HG03103 (cell line): ENCODE measurements at regions not wholly inside any gene's neighbourhood (a gene's known extent, or its start where the extent isn't known, plus 50 kb on each side); places are given as distances from the start of the nearest gene placed in this dataset.

Experiments used
- ATAC-seq: cut with Tn5 transposase; IDR thresholded peaks from one replicate; pipeline ENCODE4 v1.9.1; 2021; ENCODE audit warnings: low read depth; ENCODE audit not compliant: unreplicated experiment

DNA sequence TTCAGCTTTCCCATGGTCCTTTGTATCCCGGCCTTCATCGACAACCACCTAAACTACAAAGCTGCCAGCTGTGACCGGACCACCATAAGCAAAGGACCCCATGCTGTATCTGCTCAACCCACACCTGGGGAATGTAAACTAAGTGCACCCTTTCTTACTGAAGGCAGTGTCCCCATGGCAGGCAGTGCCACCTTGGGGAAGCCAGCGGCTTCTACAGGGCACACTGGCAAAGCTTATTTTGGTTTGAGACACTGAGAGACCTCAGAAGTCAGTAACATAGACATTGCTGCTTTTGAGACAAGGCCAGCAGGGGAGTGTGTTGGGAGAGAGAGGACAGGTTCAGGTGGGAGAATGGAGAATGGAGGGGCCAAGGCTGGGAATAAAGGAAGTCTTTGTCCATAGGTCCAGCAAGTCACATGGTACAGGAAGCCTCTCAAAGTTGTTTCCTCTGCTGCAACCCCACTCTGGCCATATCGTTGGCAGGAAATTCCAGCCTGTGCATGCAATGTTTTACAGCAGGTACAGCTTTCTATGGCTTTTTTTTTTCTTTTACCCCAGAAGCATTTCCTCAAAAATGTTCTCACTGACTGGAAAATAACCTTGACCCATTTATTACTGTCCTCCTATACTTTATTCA is 85.9 kb upstream of the NPVF start:
- ATAC-seq = no peak

DNA sequence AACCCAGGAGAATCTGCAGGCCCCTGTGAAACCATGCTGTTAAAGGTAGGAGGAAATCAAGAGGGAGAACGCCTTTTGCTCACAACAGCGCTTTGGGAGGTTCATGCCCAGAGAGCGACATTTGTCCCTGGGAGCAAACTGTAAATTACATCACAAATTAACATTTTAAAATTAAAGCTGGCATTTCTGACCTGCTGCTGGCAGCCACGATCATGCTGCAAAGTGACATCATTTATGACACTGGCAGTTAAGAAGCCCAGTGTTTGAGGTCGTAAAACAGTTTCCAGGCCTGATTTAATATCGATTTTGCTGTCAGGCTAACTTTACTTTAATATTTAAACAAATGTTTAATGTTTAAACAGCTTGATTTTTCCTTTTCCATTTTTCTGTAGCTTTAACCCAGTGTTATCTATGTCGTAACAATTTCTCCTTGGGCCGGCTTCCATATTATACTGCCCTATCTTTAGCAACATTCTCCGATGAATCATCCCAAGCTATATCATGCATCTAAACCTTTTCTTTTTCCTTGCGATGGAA is 86.5 kb upstream of the NPVF start:
- no peak for ATAC-seq

DNA sequence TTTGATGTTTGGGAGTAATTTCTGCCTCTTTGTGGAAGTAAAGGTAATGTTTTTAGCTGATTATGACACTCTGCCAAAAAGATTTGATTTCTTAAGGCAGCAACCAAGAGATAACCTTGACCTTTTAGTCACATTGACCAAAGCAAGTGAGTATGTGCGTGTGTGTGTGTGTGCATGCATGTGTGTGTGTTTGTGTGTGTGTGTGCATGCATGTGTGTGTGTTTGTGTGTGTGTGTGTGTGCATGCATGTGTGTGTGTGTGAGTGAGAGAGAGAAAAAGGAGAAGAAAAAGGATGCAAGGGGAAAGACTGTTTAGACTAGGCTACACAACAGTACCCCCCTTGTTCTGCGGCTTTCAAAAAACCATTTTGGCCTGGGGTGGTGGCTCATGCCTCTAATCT is 88.1 kb upstream of the NPVF start:
- no peak for ATAC-seq

DNA sequence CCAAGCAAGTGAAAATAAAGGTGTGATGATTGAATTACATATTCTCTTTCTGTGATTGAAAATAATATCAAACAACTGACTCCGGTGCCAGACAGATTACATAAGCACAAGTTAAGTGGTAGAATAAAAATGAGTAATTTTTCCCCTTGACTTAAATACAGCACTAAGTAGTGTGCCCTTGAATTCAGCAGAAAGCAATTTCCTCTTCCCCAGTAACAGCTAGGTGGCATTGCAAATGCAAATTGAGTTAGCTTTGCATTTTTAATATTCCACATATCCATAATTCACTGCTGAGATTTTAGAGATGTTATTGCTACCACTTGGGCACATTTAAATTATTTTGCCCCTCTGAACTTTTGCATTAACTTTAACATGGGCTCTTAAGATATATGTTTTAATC is 89.8 kb upstream of the NPVF start:
- ATAC-seq = no peak

DNA sequence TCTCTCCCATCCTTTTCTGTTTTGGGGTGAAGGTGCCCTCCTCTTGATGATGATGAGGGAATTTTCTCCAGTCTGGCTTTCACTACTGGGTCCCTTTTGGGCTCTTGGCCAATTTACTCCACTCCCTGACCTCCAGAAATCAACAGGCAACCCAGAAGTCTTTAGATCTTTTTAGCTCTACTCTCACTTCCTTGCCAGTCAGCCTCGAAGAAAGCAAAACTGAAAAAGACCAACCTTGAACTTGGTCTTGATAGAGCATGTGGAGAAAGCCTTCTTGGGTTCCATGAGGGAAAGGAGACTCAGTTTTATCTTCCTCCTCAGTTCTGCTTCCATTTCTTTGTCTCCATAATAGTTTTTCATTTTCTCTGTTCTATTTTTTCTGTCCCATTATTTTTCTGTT is 91.4 kb upstream of the NPVF start:
- ATAC-seq = no peak

DNA sequence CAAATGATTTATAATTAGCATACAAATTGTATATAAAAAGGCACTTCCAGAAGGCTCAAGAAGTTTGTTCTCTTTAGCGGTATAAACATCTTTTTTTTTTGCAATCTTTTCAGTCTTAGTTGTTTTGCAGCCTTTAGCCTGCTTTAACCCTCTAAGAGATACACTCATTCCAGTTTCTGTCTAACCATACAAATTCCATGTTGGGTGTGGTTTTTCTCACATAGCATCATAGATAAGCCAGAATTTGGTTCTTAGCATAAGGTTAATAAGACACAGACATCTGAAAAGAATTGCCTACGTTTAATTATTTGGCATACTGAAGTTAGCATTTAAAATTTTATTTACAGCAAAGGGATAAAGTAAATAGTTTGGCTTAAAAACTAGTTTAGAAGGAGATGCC is 92.5 kb upstream of the NPVF start:
- ATAC-seq = no peak

DNA sequence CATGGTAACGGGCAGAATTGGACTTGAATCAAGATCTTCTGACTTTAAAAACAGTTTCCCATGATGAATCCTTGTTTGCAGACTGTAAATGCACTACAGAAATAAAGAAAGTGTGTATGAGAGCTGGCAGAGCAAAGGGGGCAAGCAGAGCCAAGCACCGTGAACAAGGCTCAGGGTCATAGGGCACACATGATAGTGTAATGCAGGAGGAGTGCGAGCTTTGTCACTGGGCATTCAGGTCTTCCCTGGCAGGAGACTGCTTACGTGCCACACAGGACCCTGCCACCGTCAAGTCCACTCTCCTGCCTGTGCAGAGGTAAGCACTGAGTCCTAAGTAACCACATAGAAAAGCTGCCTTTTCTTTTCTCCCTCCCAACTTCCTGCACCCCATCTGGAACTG is 93.1 kb upstream of the NPVF start:
- no peak for ATAC-seq

DNA sequence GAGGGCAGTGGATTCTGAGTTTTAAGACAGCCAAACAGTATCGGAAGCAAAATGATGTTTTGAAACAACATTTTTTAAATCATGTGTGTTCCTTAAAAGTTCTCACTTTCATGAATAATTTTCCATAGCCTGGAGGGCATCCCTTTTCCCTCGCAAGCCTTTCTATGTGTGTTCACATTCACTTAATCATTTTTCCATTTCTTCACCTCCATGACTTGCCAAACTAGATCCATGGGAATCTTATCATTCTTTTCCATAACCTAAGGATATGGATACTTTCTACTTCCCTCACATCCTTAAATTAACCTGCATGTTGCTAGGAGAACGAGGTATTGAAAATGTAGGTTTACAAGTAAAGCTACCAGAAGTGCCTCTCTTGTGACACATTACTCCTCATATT is 94.2 kb upstream of the NPVF start:
- no peak for ATAC-seq

DNA sequence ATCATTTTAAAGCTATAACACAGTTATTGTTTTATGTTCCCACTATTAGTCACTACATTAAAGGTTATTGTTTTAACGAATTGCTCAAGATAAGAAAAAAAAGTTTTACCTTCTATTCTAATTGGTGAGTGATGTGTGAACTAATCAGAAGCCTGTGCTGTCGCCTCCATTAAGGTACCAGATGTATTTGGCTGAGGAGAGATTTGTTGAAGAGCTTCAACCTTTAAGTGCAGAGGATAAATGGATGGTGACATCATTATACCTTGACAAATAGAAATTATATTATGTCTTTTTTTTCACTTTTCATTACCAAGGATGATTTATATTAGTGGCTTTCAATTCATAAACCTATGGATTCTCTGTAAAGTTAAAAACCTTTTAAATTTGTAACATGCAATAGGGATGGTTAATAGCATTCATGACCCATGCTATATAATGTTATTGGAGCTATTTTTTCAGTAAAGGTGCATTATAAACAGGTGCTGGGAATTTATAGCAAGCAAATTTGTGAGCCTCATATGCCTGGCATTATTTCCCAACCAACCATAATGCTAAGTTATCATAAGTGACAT is 97.0 kb upstream of the NPVF start:
- no peak for ATAC-seq

DNA sequence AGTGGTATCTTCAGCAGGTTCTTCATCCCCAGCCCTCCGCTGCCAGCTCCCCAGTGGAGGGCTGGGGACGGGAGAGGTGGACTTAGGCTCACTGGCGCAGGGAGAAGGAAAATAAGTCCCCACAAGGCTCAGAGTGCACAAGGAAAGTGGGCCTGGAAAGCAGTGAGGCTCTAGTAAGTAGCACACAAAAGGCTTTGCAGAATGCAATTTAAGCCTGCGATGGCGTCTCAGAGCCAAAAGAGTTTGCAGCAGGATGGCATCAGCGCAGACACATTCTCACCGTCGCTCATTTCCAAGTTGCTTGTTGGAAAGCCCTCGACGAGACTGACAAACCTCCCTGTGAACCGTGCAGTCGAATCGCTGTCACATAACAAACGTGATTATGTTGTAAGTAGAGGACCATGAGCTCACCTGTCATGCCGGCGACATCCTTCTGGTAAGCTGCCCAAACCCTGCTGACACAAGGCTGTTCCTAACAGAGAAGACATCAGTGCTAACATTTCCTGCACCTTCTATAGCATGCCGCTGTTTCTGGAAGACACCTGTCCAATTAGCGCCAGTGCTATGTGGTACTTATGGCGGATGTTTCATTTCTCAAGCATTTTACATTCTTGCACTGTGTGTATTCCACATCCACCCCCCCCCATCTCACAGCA is 98.3 kb upstream of the NPVF start:
- no peak for ATAC-seq

DNA sequence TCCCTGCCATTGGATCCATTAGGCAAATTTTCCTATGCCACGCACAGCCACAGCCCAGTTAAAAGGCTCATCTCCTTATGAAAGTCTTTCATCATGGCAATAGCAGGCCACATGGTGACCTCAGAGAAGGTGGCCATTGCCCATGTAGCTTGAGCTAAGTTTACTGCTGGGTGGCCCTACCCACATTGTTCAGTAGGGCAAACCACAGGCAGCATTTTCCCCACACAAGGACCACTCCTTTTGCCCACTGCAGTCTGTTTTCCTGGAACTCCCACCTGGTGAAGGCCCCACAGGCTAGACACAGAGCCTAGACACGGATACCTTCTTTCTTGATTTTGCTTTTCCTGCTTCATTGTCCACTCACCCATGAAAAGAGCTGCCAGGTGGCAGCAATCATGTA is 101.5 kb upstream of the NPVF start:
- no peak for ATAC-seq

DNA sequence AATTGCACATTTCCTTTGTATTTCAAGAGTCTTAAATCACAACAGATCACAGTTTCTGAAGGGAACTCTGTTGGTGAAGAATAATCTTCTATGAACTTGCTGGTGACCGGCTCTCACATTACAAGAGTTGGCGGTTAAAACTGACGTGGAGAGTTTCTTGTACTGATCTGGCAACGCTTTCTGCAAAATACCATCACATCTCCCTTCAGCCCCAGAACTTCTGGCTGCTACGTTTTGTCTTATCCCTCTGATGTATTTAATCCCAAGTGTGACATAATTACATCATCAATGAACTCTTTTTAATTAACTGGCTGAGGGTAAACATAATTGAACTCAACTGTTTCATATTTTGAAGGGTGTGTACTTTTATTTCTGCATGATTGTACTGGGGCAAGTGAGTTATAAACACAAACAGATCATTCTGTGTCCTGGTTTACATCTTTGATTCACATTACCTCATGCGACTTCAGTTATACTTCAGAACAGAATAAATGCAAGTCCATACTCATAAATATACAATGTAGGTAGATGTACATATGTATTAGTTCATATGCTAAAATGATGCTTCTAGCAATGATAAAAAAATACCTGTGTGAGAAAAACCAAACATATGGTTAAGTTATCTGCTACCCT is 105.1 kb upstream of the NPVF start:
- ATAC-seq = no peak

DNA sequence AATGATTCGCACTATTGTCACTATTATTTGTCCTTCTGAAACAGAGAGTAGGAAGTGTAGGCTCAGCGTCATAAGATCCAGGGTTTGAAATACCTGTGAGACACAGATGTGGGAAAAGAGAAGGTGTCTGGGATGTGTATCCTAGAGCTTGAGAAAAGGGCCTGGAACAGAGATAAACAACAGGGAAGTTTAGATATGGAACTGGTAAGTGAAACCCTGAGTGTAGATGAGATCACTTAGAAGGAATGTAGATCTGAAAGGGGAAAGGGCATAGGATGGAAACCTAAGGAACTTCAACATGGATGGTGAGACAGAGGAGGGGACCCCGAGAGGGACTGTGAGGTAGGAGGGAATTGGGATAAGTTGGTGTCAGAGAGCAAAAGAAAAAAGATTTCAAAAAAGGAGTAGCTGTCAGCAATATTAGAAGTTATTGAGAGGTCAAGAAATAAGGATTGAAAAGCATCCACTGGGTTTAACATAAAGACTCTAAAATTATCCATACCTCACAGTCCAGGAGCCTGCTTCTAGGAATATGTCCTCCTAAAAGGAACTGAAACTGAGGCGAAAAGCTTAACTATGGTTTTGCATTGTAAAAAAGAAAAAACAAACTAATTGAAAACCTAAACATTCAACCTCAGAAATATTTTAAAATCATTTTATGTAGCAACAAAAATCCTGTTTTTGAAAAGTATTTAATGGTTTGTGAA is 119.2 kb upstream of the NPVF start:
- ATAC-seq = no peak

DNA sequence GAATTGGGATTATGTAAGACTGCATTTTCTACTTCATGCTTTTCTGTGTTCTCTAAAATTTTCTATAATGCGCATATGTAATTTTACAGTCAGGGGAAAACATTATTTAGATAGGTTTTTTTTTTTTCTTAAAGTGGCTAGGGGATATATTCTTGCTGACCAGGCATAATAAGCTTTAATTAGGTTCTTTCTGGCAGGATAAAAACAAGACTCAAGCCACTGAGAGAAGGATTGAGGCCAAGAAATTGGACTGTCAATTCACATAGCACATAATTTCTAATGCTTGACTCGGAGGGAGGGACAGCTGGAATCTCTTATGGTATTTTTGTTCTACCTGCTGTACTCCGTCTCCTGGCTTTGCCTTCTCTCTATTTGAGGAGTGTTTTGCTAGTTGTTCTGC is 119.8 kb upstream of the NPVF start:
- no peak for ATAC-seq

DNA sequence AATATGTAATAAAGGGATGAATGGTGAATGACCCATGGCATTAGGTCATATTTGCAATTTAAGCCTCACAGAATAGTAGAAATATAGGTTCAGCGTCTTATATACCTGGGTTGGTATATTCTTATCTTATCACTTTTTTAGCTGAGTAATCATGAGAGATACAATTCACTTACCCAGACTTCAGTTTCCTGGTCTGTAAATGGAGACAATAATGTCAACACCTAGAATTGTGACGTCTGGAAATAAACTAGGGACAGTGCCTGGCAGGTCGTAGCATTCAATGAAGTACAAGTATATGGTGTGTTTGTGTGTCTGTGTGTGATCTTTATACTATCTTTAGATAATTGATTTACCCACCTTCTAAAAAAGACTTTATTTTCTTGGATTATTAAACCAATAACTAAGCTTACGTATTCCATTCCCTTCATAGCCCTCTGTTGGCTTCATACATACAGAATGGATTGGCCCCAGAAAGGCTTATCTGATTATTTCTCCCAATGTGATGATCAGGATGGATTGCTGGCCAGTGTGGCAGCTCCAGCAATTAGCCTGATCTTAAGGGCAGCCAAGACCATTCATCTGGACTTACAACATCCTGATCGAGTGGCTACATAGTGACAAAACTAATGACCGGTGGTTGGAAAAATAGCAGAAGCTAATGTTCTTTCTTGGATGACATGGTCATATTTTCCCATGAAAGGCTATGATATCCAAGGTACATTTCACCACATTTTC is 121.2 kb upstream of the NPVF start:
- no peak for ATAC-seq

DNA sequence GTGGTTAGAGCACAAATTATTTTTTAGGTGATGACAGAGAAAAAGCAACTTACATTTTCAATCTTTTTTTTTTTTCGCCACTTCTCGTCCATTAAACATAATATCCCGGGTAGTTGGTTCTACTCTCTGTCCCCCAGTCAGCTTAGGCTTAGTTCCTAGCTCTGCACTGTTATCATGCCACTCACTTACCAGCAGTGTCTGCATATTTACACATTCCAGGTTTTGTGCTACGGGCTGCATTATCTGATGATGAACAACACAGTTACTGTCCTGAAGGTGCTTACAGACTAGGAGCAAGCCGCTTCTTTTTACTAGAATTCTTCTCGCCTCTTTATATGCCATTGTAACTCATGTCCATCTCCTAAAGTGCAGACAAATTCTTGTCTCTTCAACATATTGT is 121.8 kb upstream of the NPVF start:
- ATAC-seq = no peak

DNA sequence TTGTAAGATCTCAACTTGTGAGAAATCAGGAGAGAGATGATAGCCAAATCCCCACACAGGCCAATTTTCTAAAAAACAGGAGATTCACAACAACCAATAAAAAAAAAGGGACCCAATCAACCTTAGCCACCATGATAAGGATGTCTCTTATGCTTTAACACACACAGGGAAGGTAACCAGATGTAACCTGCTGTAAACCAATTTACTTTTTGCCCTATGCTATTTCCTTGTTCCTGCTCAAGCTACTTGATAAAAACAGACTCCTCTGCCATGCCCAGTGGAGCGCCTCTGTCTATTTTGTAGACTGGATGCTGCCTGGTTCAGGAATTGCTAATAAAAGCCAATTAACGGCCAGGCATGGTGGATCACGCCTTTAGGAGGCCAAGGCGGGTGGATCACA is 123.5 kb upstream of the NPVF start:
- ATAC-seq = no peak

DNA sequence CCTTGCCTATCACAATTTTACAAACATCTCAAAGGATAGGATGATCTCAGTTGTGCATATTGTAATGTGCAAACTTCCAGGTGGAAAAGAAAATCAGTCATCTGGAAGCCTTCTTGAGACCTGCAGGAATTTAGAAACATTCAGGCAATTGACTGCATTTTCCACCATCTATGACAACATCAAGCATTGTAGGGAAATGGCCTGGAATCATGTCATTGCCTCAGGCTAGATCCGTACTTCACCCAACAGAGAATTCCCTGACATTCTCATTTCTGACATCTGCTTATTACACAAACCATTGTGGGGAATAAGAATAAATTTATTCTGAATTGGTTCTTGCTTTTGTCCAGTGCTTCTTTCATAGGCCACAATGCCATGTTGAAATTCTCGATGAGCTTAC is 124.9 kb upstream of the NPVF start:
- ATAC-seq = no peak

DNA sequence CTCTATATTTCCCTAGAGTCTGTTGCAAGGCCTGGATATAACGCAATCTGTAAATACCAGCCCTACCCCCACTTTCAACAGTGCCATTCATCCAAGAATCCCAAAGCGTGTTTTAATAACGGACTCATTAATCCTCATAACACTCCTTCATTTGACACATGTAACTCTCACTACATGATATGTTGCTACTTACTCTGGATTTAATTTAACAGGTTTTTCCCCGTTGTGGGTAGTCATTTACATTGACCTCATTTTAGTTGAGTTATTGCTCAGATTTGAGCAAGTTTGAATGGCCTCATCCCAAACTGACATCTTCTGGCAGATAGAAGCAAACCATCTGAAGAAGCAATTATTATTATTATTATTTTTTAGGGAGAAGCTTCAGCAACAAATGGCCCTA is 125.4 kb upstream of the NPVF start:
- no peak for ATAC-seq

DNA sequence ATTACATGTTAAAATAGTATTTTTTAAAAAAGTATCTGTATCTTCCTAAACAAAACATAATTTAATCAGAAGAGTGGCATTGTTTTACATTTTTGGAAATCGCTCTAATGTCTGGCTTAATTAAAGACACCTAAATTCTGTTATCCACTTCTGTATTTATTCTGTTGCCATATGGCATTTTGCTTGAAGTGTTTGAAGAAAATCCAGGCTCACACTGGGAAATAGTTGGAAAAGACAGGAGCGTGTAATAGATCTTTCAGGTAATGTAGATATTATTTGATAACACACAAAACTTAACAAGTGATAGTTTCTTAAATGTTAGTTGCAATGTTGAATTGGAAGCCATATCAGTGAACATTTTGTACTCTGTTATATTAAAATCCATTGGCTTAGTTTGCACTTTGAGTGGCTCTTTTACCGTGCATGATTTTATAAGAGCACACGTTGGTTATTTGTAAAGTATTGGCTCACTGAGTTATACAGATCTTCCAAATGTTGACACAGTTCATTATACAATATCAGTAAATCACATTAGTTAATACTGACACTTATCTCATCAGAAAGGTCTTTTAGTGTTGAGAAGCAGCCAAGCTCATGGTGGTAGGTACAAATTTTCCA is 128.4 kb upstream of the NPVF start:
- no peak for ATAC-seq
